DND-41 (cell line): ENCODE measurements at regions not wholly inside any gene's neighbourhood (a gene's known extent, or its start where the extent isn't known, plus 50 kb on each side); places are given as distances from the start of the nearest gene placed in this dataset.

Experiments used
- CTCF ChIP-seq: IDR thresholded peaks from 2 replicates; pipeline ENCODE4 v1.5.1; 2012; ENCODE audit warnings: borderline replicate concordance, low read length, moderate library complexity, mild to moderate bottlenecking; ENCODE audit not compliant: poor library complexity, severe bottlenecking; ENCODE audit errors: extremely low read depth
- EZH2 ChIP-seq: IDR thresholded peaks from 3 replicates; pipeline ENCODE4 v1.6.1; 2012; ENCODE audit warnings: borderline replicate concordance, low read depth, mild to moderate bottlenecking, moderate library complexity, low read length, inconsistent platforms; ENCODE audit not compliant: severe bottlenecking

DNA sequence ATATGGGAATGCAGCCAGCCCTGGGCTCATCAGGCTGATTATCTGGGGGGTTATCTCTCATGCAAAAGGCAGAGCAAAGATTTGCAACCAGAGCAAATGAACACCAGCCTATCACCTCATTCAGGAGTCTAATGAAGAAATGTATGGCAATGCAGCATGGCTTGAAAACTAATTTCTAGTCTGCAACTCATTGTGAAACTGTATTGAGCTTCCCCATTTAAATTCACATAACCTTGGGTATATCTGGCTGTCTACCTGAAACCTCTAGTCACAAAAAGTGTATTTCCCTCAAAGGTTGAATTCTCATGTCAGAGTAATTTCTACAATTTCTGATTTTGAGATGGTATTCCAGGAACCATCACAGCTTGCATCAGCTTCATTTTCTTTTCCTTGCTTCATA, 240.0 kb downstream of the SDHAF3 start:
- no peak for TF ChIP-seq CTCF
- TF ChIP-seq EZH2, result no peak
